ENCODE measurements at regions not wholly inside any gene's neighbourhood (a gene's known extent, or its start where the extent isn't known, plus 50 kb on each side); places are given as distances from the start of the nearest gene placed in this dataset.

DNA sequence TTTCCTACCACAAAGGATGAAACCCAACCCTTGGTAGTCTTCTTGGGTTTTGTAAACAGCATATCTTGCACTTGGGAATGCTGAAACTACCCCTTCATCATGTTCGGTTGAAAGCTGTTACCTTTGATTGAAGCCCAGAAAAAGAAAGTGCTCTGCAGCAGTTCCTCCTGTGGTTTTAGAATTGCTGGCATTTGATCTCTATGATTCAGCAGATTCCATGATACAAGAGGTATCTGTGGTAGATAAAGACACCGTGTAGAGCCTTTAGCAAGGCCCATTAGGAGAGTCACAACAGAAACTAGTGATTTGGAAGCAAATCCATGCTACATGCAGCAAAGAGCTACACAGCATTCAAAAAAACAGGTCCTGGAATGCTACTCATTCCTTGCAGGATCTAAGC, 557.0 kb downstream of the TLE1 start:
- H4K8ac ChIP-seq (replicated peaks; ENCODE audit: insufficient read length, low read depth, low read length) = no peak overlapping the region
- no peak for DNase-seq
- H3K79me2 ChIP-seq (ENCODE audit: insufficient read depth, low read length) = no peaks in the 10 kb centered on the region
- H2AFZ ChIP-seq (ENCODE audit: low read length) = no peak overlapping the region
- H2BK15ac ChIP-seq (ENCODE audit: low read depth, low read length) = no peak overlapping the region
- TF ChIP-seq, protein P1, sequence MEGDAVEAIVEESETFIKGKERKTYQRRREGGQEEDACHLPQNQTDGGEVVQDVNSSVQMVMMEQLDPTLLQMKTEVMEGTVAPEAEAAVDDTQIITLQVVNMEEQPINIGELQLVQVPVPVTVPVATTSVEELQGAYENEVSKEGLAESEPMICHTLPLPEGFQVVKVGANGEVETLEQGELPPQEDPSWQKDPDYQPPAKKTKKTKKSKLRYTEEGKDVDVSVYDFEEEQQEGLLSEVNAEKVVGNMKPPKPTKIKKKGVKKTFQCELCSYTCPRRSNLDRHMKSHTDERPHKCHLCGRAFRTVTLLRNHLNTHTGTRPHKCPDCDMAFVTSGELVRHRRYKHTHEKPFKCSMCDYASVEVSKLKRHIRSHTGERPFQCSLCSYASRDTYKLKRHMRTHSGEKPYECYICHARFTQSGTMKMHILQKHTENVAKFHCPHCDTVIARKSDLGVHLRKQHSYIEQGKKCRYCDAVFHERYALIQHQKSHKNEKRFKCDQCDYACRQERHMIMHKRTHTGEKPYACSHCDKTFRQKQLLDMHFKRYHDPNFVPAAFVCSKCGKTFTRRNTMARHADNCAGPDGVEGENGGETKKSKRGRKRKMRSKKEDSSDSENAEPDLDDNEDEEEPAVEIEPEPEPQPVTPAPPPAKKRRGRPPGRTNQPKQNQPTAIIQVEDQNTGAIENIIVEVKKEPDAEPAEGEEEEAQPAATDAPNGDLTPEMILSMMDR (conservative IDR thresholded peaks at IDR 0.05) = no peak
- no peak overlapping the region for H4K5ac ChIP-seq (ENCODE audit: insufficient read length, low read depth, low read length)
- no peak overlapping the region for H3K23ac ChIP-seq (ENCODE audit: insufficient read length, low read depth, low read length)
- H4K20me1 ChIP-seq (ENCODE audit: control insufficient read depth, insufficient read depth, insufficient read length) = no peaks in the 10 kb centered on the region
- no peaks in the 10 kb centered on the region for H3K27me3 ChIP-seq (ENCODE audit: insufficient read depth, low read length)
- no peaks in the 10 kb centered on the region for H3K79me1 ChIP-seq (ENCODE audit: insufficient read depth, low read depth, low read length, poor library complexity, severe bottlenecking)
- H2BK12ac ChIP-seq (ENCODE audit: insufficient read length, low read depth, low read length) = no peak overlapping the region
- no peak overlapping the region for H2BK120ac ChIP-seq (ENCODE audit: low read depth, low read length, poor library complexity, severe bottlenecking)
- no peaks in the 10 kb centered on the region for H3K23me2 ChIP-seq (ENCODE audit: insufficient read length, low read depth, low read length, poor library complexity, severe bottlenecking)
- no peak overlapping the region for H3K4ac ChIP-seq (ENCODE audit: low read depth, low read length)
- no peak overlapping the region for H3K18ac ChIP-seq (ENCODE audit: insufficient read length, low read depth, low read length)
- no peak overlapping the region for H3K27ac Mint-ChIP-seq
- H3K4me2 ChIP-seq (ENCODE audit: insufficient read depth, insufficient read length, low read length) = no peak overlapping the region
- H2AK5ac ChIP-seq (ENCODE audit: insufficient read length, low read length) = no peak overlapping the region
- H2BK20ac ChIP-seq (ENCODE audit: low read depth, low read length, poor library complexity, severe bottlenecking) = no peak overlapping the region
- no peaks in the 10 kb centered on the region for H3K27me3 Mint-ChIP-seq (ENCODE audit: low read depth)
- H3K56ac ChIP-seq (ENCODE audit: insufficient read length, low read depth, low read length) = no peak overlapping the region
- H3K9me3 ChIP-seq (ENCODE audit: control insufficient read depth, low read depth, low read length) = no peaks in the 10 kb centered on the region
- WGBS (ENCODE audit: extremely low coverage, insufficient read length, low lambda C conversion rate) = no CpG with 5 or more reads among the region's 2 CpGs
- no peak overlapping the region for H4K91ac ChIP-seq (ENCODE audit: insufficient read length, low read depth, low read length)
- H3K9ac ChIP-seq (ENCODE audit: extremely low read depth, insufficient read length, low read length) = no peak overlapping the region
- H3K9me3 Mint-ChIP-seq = peaks cover 2 to 6% of the 10 kb centered on the region in 2 experiments; a peak in 2 of 5 replicates
- no peak overlapping the region for H3K4me3 Mint-ChIP-seq
- H3K4me1 Mint-ChIP-seq = peaks cover 0 to 3% of the 10 kb centered on the region in 2 experiments; a peak in 1 of 4 replicates
- no peak overlapping the region for H2BK5ac ChIP-seq (ENCODE audit: insufficient read length, low read length)
- no peaks in the 10 kb centered on the region; a peak in 1 of 7 replicates for H3K36me3 Mint-ChIP-seq (ENCODE audit: insufficient read depth in 1 of 3, low read depth in 3 of 3)
- no peak overlapping the region for H3T11ph ChIP-seq (ENCODE audit: low read length)
- H3K27ac ChIP-seq (ENCODE audit: insufficient read length, low read depth, low read length) = no peak overlapping the region
- no peaks in the 10 kb centered on the region for H3K4me1 ChIP-seq (ENCODE audit: insufficient read depth, low read length)
- no peak overlapping the region for H3K14ac ChIP-seq (ENCODE audit: insufficient read depth, low read length)

Data from H9 (cell line).